PC-9 (cell line): ENCODE measurements at regions not wholly inside any gene's neighbourhood (a gene's known extent, or its start where the extent isn't known, plus 50 kb on each side); places are given as distances from the start of the nearest gene placed in this dataset.

Source experiments
- CTCF ChIP-seq: fragments of 200-600 bp; sonication (generic); conservative IDR thresholded peaks from 2 replicates; pipeline ENCODE4 v1.6.1; 2017; ENCODE audit warnings: mixed run types, antibody characterized with exemption, mild to moderate bottlenecking, moderate library complexity
- EZH2 ChIP-seq: fragments of 200-600 bp; sonication (generic); IDR thresholded peaks from 2 replicates; pipeline ENCODE4 v1.8.0; 2017; ENCODE audit warnings: antibody characterized with exemption, low read depth

- no peak for TF ChIP-seq CTCF
- TF ChIP-seq EZH2 = no peak
These were observed 212.3 kb upstream of the ATP5MC3 start for GRCh38 chr2:175393851-175394250.
